HFF-Myc (cell line): ENCODE measurements at regions not wholly inside any gene's neighbourhood (a gene's known extent, or its start where the extent isn't known, plus 50 kb on each side); places are given as distances from the start of the nearest gene placed in this dataset.
A peak's percentile ranks its signal among the peaks of the same experiment; 100 is the strongest.

Experiments used
- DNase-seq: peaks from one replicate; pipeline ENCODE4 v3.0.0-alpha.2; 2011; ENCODE audit warnings: low read depth; ENCODE audit errors: extremely low read depth
- H3K4me3 ChIP-seq: replicated peaks from 2 replicates; pipeline ENCODE4 v1.5.1; 2011; ENCODE audit warnings: low read depth, mild to moderate bottlenecking, control low read depth, low read length
- CTCF ChIP-seq: IDR thresholded peaks from 2 replicates; pipeline ENCODE4 v1.5.1; 2012; ENCODE audit warnings: mild to moderate bottlenecking, low read depth, low read length, control low read depth; ENCODE audit errors: missing control alignments

- no peak overlapping the region for H3K4me3 ChIP-seq
- TF ChIP-seq CTCF = no peak
- no peak for DNase-seq
These were observed 139.9 kb upstream of the OTUD4 start for GRCh38 chr4:145320294-145320693.

- TF ChIP-seq CTCF = no peak
- H3K4me3 ChIP-seq = no peak overlapping the region
- no peak for DNase-seq
These were observed 139.4 kb upstream of the OTUD4 start for GRCh38 chr4:145319751-145320150.

GRCh38 chr4:145316897-145317574 lies 136.6 kb upstream of the OTUD4 start:
- no peak for DNase-seq
- H3K4me3 ChIP-seq = no peak overlapping the region
- TF ChIP-seq CTCF = no peak

- no peak overlapping the region for H3K4me3 ChIP-seq
- no peak for TF ChIP-seq CTCF
- peak; percentile 93 for DNase-seq
These were observed 135.4 kb upstream of the OTUD4 start for GRCh38 chr4:145315811-145316225.

- DNase-seq = peak; percentile 90
- no peak for TF ChIP-seq CTCF
These were observed 128.2 kb upstream of the OTUD4 start for GRCh38 chr4:145308598-145308997.

GRCh38 chr4:145307763-145308430 lies 127.5 kb upstream of the OTUD4 start:
- no peak for TF ChIP-seq CTCF
- DNase-seq = no peak
- H3K4me3 ChIP-seq = no peak overlapping the region

More at GRCh38 chr4:145308598-145308997, 128.2 kb upstream of the OTUD4 start:
- no peak overlapping the region for H3K4me3 ChIP-seq
